Motor neuron (in vitro differentiated cells): ENCODE measurements at regions not wholly inside any gene's neighbourhood (a gene's known extent, or its start where the extent isn't known, plus 50 kb on each side); places are given as distances from the start of the nearest gene placed in this dataset.

Experiments
- ATAC-seq, 8 experiments: fragments of 200-7000 bp; cut with Tn5 transposase; replicated peaks in 6 of 8; 2 replicates each; pipeline ENCODE4 v1.8.0; 2021; ENCODE audit warnings: mild to moderate bottlenecking in 8 of 8, moderate library complexity in 8 of 8
- H3K27ac ChIP-seq, 2 donors: fragments of 250-450 bp; sonication (Bioruptor Pico); 2 replicates each; pipeline ENCODE4 v1.9.0; 2021; ENCODE audit warnings: antibody characterized with exemption in 2 of 2, mild to moderate bottlenecking in 2 of 2, moderate library complexity in 1 of 2
- H3K4me1 ChIP-seq, 2 donors: fragments of 250-450 bp; sonication (Bioruptor Pico); replicated peaks in 1 of 2; 2 replicates each; pipeline ENCODE4 v1.6.1; 2021; ENCODE audit warnings: antibody characterized with exemption in 2 of 2, mild to moderate bottlenecking in 2 of 2, moderate library complexity in 1 of 2
- H3K4me3 ChIP-seq, 5 donors: fragments of 250-450 bp; sonication (Bioruptor Pico); 2 replicates each; pipeline ENCODE4 v1.9.0; 2021; ENCODE audit warnings: antibody characterized with exemption in 5 of 5, mild to moderate bottlenecking in 5 of 5, moderate library complexity in 4 of 5
- WGBS, 10 experiments: fragments of 450-650 bp; shearing (Covaris generic); methylation state at CpG; one replicate each; pipeline ENCODE4 v1.0.0; 2022; 5-methylcytosine and 5-hydroxymethylcytosine counted together
- in situ Hi-C, 9 experiments: fragments of 400-800 bp; cut with MboI; loops; one replicate each; pipeline ENCODE4 v1.15.0; 2021; ENCODE audit warnings: low sequenced_read_pairs in 9 of 9, low pct_unique_long_range_greater_than_20kb in 2 of 9; ENCODE audit not compliant: unreplicated experiment in 9 of 9

DNA sequence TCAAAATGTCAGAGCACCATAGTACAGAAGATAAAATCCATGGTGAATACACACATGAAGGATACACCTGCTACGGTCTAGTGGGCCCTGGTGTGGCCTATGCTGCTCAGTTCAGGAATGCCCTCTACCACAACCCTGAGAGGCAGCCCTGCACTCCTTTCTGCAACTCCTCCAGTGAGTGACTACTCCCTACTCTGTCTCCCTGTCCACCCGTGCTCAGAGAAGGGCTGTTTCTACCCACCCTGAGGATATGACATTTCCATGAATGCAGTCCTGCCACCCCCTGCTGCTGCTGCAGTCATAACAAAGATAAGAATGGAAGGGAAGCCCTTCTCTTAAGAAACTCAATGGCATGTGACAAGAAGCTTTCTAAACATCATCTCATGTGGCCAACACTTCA, 137.0 kb downstream of the EN1 start:
- ATAC-seq, result peak in 2 of 8 experiments; percentile 49 to 58
- no peak overlapping the region for H3K4me3 ChIP-seq
- in situ Hi-C loops, result no loop called here
- no peak overlapping the region for H3K27ac ChIP-seq
- WGBS, 10 experiments, result no CpG with 5 or more reads among the region's 2 CpGs
- H3K4me1 ChIP-seq, result no peaks in the 10 kb centered on the region

GRCh38 chr2:118709786-118710185, 137.7 kb downstream of the EN1 start:
- 48 to 86% (median 66%) methylated on average over 1 to 3 of the region's 3 CpGs; no CpG with 5 or more reads in 5 of the 10 experiments for WGBS, 10 experiments
- in situ Hi-C loops, result no loop called here
- no peaks in the 10 kb centered on the region for H3K4me1 ChIP-seq
- H3K27ac ChIP-seq, result no peak overlapping the region
- H3K4me3 ChIP-seq, result no peak overlapping the region
- ATAC-seq, result no peak

- Histone ChIP-seq H3K27ac (no peak overlapping the region), H3K4me1 (no peaks in the 10 kb centered on the region), H3K4me3 (no peak overlapping the region)
- WGBS, 10 experiments, result 73 to 100% (median 83%) methylated on average over 1 of the region's 1 CpG; no CpG with 5 or more reads in 3 of the 10 experiments
- no peak for ATAC-seq
- in situ Hi-C loops, result no loop called here
Observed at GRCh38 chr2:118706844-118707243, 140.6 kb downstream of the EN1 start.

DNA sequence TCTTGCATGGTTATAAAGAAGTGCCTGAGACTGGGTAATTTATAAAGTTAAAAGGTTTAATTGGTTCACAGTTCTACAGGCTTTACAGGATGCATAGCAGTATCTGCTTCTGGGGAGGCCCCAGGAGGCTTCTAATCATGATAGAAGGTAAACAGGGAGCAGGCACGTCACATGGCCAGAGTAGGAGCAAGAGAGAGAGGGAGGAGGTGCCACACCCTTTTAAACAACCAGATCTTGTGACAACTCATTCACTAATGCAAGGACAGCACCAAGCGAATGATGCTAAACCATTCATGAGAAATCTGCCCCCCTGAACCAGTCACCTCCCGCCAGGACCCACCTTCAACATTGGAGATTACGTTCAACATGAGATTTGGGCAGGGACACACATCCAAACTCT, 141.1 kb downstream of the EN1 start:
- in situ Hi-C loops, result no loop called here
- ATAC-seq, result peak in 1 of 8 experiments; percentile 25
- Histone ChIP-seq H3K4me1 (no peaks in the 10 kb centered on the region), H3K4me3 (no peak overlapping the region), H3K27ac (no peak overlapping the region)
- 58 to 96% (median 83%) methylated on average over 1 to 4 of the region's 4 CpGs; no CpG with 5 or more reads in 2 of the 10 experiments for WGBS, 10 experiments

DNA sequence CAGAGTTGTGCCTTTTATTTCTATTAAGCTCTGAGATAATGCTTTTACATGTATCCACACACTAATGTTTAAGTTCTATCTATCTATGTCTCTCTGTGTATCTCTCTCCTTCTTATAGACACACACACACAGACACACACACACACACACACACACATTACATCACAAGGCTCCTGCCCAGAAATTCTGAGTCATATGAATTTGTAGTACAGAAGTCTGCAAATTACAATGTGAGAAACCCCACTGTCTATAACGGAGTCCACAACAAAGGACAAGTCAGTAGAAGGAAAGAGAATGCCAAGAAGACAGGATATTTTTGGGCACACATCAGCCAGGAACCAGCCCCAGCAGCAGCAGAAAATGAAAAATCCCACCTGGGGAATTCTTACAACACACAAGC, 142.4 kb downstream of the EN1 start:
- Histone ChIP-seq H3K27ac (no peak overlapping the region), H3K4me1 (peaks cover 0 to 2% of the 10 kb centered on the region in 2 donors), H3K4me3 (no peak overlapping the region)
- ATAC-seq, result peak in 5 of 8 experiments; percentile 22 to 96 (median 47)
- 40 to 83% (median 55%) methylated on average over 1 of the region's 1 CpG; no CpG with 5 or more reads in 6 of the 10 experiments for WGBS, 10 experiments
- in situ Hi-C loops, result no loop called here

GRCh38 chr2:118699447-118700175, 147.8 kb downstream of the EN1 start:
- in situ Hi-C loops, result no loop called here
- Histone ChIP-seq H3K4me3 (no peak overlapping the region), H3K4me1 (peaks cover 8 to 11% of the 10 kb centered on the region in 2 donors), H3K27ac (peak overlapping the region in 1 of 2 donors; percentile 49)
- 53 to 100% (median 69%) methylated on average over 1 to 4 of the region's 13 CpGs; no CpG with 5 or more reads in 4 of the 10 experiments for WGBS, 10 experiments
- peak in 3 of 8 experiments; percentile 81 to 87 (median 82) for ATAC-seq

DNA sequence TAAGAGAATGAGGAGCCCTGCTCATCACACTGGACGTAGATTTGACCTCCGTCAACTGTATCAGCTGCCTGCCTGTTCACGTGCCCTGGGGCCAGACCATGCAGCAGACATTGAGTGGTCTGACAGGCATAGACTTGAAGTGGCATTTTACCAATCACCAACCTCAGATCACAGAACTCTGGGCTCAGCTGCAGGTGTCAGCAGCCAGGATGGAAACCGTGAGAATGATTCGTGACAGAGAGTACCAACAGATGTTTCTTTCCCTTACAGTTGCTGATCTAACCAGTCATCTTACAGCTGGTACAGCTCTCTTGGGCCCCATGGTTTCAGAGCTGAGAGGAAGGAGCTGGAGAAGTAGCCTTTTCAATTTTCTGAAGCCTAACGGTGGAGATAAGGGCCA, 148.9 kb downstream of the EN1 start:
- H3K4me3 ChIP-seq, result no peak overlapping the region
- peaks cover 8 to 11% of the 10 kb centered on the region in 2 donors for H3K4me1 ChIP-seq
- H3K27ac ChIP-seq, result no peak overlapping the region
- WGBS, 10 experiments, result 69 to 100% (median 90%) methylated on average over 1 to 6 of the region's 6 CpGs
- in situ Hi-C loops, result no loop called here
- no peak for ATAC-seq

GRCh38 chr2:118697781-118698180, 149.7 kb downstream of the EN1 start:
- Histone ChIP-seq H3K27ac (no peak overlapping the region), H3K4me1 (peaks cover 8 to 11% of the 10 kb centered on the region in 2 donors), H3K4me3 (no peak overlapping the region)
- no peak for ATAC-seq
- in situ Hi-C loops, result no loop called here

GRCh38 chr2:118696786-118697465, 150.5 kb downstream of the EN1 start:
- ATAC-seq, result peak in 1 of 8 experiments; percentile 36
- Histone ChIP-seq H3K4me3 (no peak overlapping the region), H3K4me1 (peaks cover 8 to 11% of the 10 kb centered on the region in 2 donors), H3K27ac (no peak overlapping the region)
- 0 to 93% (median 88%) methylated on average over 1 to 5 of the region's 6 CpGs; no CpG with 5 or more reads in 3 of the 10 experiments for WGBS, 10 experiments
- in situ Hi-C loops, result no loop called here

- Histone ChIP-seq H3K4me1 (no peaks in the 10 kb centered on the region), H3K4me3 (no peak overlapping the region), H3K27ac (no peak overlapping the region)
- WGBS, 10 experiments, result 0 to 100% (median 73%) methylated on average over 1 to 4 of the region's 6 CpGs; no CpG with 5 or more reads in 3 of the 10 experiments
- in situ Hi-C loops, result no loop called here
- ATAC-seq, result no peak
Observed at GRCh38 chr2:118693287-118693822, 154.1 kb downstream of the EN1 start.

DNA sequence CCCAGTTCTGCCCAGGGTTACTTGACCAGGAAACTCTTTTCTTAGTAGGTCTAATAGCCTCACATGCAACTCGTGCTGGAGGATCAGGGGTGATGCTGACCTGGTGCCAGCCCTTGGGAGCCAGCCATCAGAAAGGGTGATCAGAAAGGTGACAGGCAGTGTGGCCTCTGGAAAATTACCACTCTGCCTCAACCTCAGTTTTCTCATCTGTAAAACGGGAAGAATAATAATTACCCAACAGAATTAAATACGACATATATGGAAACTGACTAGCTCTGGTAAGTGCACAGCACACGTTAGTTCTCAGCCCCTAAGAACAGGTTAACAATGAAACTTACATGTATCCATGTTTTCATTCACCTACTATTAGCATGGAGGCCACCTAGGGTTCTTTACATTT, 157.6 kb downstream of the EN1 start:
- no peak overlapping the region for H3K27ac ChIP-seq
- H3K4me3 ChIP-seq, result no peak overlapping the region
- H3K4me1 ChIP-seq, result peaks cover 0 to 4% of the 10 kb centered on the region in 2 donors
- ATAC-seq, result no peak
- WGBS, 10 experiments, result 60 to 100% (median 85%) methylated on average over 1 to 4 of the region's 4 CpGs; no CpG with 5 or more reads in 2 of the 10 experiments
- in situ Hi-C loops, result no loop called here

- ATAC-seq, result no peak
- Histone ChIP-seq H3K4me3 (no peak overlapping the region), H3K27ac (no peak overlapping the region), H3K4me1 (peaks cover 0 to 4% of the 10 kb centered on the region in 2 donors)
- 44 to 100% (median 81%) methylated on average over 1 to 4 of the region's 4 CpGs; no CpG with 5 or more reads in 6 of the 10 experiments for WGBS, 10 experiments
- in situ Hi-C loops, result no loop called here
Observed at GRCh38 chr2:118689456-118689855, 158.0 kb downstream of the EN1 start.

DNA sequence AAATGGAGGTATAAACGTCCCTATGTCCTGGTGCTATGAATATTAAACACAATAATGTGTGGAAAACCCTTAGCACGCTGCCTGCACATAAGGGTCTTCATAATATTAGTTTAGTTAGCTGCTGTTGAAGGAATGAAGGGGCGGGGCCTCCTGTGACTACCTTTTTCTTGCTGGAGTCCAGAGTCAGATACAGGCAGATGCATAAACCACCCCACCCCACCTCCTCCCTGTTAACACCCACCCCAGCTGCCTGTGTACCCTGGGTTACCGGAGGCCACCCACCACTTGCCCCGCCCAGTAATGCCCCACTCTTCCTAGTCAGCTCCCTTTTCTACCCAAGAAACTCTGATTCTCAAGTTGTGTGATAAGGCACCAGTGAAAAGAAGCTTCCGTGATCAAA, 158.4 kb downstream of the EN1 start:
- 67 to 100% (median 81%) methylated on average over 1 to 2 of the region's 6 CpGs; no CpG with 5 or more reads in 4 of the 10 experiments for WGBS, 10 experiments
- no peak for ATAC-seq
- Histone ChIP-seq H3K4me3 (no peak overlapping the region), H3K27ac (no peak overlapping the region), H3K4me1 (peaks cover 0 to 4% of the 10 kb centered on the region in 2 donors)
- in situ Hi-C loops, result no loop called here
